DND-41 (cell line): ENCODE measurements at regions not wholly inside any gene's neighbourhood (a gene's known extent, or its start where the extent isn't known, plus 50 kb on each side); places are given as distances from the start of the nearest gene placed in this dataset.

Experiments used
- CTCF ChIP-seq: IDR thresholded peaks from 2 replicates; pipeline ENCODE4 v1.5.1; 2012; ENCODE audit warnings: borderline replicate concordance, low read length, moderate library complexity, mild to moderate bottlenecking; ENCODE audit not compliant: poor library complexity, severe bottlenecking; ENCODE audit errors: extremely low read depth
- EZH2 ChIP-seq: IDR thresholded peaks from 3 replicates; pipeline ENCODE4 v1.6.1; 2012; ENCODE audit warnings: borderline replicate concordance, low read depth, mild to moderate bottlenecking, moderate library complexity, low read length, inconsistent platforms; ENCODE audit not compliant: severe bottlenecking

- TF ChIP-seq CTCF: no peak
- TF ChIP-seq EZH2: no peak
Measured at GRCh38 chr9:750249-750967, 91.1 kb upstream of the DMRT1 start.
